PC-3 (cell line): ENCODE measurements at regions not wholly inside any gene's neighbourhood (a gene's known extent, or its start where the extent isn't known, plus 50 kb on each side); places are given as distances from the start of the nearest gene placed in this dataset.

Experiments
- CTCF ChIP-seq: fragments of 300-600 bp; sonication (generic); conservative IDR thresholded peaks from 2 replicates; pipeline ENCODE4 v1.5.1; 2017; ENCODE audit warnings: antibody characterized with exemption, low read depth, mild to moderate bottlenecking, low read length
- EZH2 ChIP-seq: fragments of 300-600 bp; sonication (generic); IDR thresholded peaks from one replicate; pipeline ENCODE4 v1.6.1; 2017; ENCODE audit warnings: antibody characterized with exemption, mild to moderate bottlenecking, low read length; ENCODE audit not compliant: unreplicated experiment
- EZH2phosphoT487 ChIP-seq: fragments of 300-600 bp; sonication (generic); IDR thresholded peaks from 2 replicates; pipeline ENCODE4 v1.6.1; 2018; ENCODE audit warnings: mild to moderate bottlenecking, antibody characterized with exemption, low read length, borderline replicate concordance

GRCh38 chr6:140446241-140446640, 1071.8 kb upstream of the CITED2 start:
- no peak for TF ChIP-seq CTCF
- TF ChIP-seq EZH2: no peak
- TF ChIP-seq EZH2phosphoT487: no peak
